Mesodermal cell (in vitro differentiated cells): ENCODE measurements at regions not wholly inside any gene's neighbourhood (a gene's known extent, or its start where the extent isn't known, plus 50 kb on each side); places are given as distances from the start of the nearest gene placed in this dataset.
A peak's percentile ranks its signal among the peaks of the same experiment; 100 is the strongest.

ENCODE experiments used
- H3K27ac ChIP-seq: 2 replicates; pipeline ENCODE4 v1.7.0; 2013; ENCODE audit warnings: mild to moderate bottlenecking, low read depth, low read length, moderate library complexity; ENCODE audit not compliant: severe bottlenecking
- H3K36me3 ChIP-seq: 2 replicates; pipeline ENCODE4 v1.7.1; 2013; ENCODE audit warnings: mild to moderate bottlenecking, low read length, moderate library complexity; ENCODE audit not compliant: control insufficient read depth, insufficient read depth
- H3K4me1 ChIP-seq: one replicate; pipeline ENCODE4 v1.7.1; 2013; ENCODE audit warnings: mild to moderate bottlenecking, low read length; ENCODE audit not compliant: insufficient read depth, control insufficient read depth, poor library complexity, severe bottlenecking
- H3K4me3 ChIP-seq: 2 replicates; pipeline ENCODE4 v1.7.0; 2013; ENCODE audit warnings: low read length, control low read depth, mild to moderate bottlenecking; ENCODE audit not compliant: insufficient read depth, poor library complexity, severe bottlenecking; ENCODE audit errors: extremely low read depth
- H3K9me3 ChIP-seq: 2 replicates; pipeline ENCODE4 v1.7.1; 2013; ENCODE audit warnings: mild to moderate bottlenecking, low read length, moderate library complexity; ENCODE audit not compliant: control insufficient read depth
- WGBS, 2 experiments: methylation state at CpG; one replicate each; pipeline ENCODE4 v1.1.5; 2013; ENCODE audit warnings: missing lambda C conversion rate in 2 of 2; ENCODE audit not compliant: insufficient coverage in 2 of 2; 5-methylcytosine and 5-hydroxymethylcytosine counted together

DNA sequence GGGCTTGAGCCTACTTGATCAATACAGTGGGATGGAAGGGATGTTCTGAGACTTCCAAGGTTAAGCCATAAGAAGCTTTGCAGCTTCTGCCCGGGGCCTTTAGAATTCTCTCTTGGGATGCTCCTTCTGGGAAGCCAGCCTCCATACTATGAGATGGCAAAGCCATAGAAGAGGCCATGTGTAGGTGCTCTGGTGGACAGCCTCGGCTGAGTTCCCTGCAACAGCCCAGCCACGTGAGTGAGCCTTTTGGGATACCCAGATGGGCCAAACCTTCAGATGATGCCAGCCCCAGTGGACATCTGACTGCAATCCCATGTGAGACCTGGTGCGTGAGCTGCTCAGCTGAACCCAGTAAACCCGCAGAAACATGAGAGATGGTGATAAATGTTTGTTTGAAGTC, 370.6 kb downstream of the RPS24 start:
- H3K36me3 ChIP-seq: no peaks in the 10 kb centered on the region
- no peak overlapping the region for H3K27ac ChIP-seq
- no peaks in the 10 kb centered on the region for H3K9me3 ChIP-seq
- H3K4me1 ChIP-seq: peaks cover 25% of the 10 kb centered on the region
- 94 to 96% methylated on average over 5 of the region's 5 CpGs for WGBS, 2 experiments
- no peak overlapping the region for H3K4me3 ChIP-seq

- WGBS, 2 experiments: 95 to 100% methylated on average over 4 of the region's 5 CpGs
- H3K4me1 ChIP-seq: peaks cover 25% of the 10 kb centered on the region
- H3K4me3 ChIP-seq: no peak overlapping the region
- no peaks in the 10 kb centered on the region for H3K36me3 ChIP-seq
- H3K27ac ChIP-seq: no peak overlapping the region
- H3K9me3 ChIP-seq: no peaks in the 10 kb centered on the region
These were observed 371.6 kb downstream of the RPS24 start for GRCh38 chr10:78405231-78405630.

- no peaks in the 10 kb centered on the region for H3K9me3 ChIP-seq
- H3K4me3 ChIP-seq: no peak overlapping the region
- peaks cover 25% of the 10 kb centered on the region for H3K4me1 ChIP-seq
- 95 to 100% methylated on average over 5 to 6 of the region's 6 CpGs for WGBS, 2 experiments
- no peak overlapping the region for H3K27ac ChIP-seq
- no peaks in the 10 kb centered on the region for H3K36me3 ChIP-seq
These were observed 372.1 kb downstream of the RPS24 start for GRCh38 chr10:78405736-78406135.

DNA sequence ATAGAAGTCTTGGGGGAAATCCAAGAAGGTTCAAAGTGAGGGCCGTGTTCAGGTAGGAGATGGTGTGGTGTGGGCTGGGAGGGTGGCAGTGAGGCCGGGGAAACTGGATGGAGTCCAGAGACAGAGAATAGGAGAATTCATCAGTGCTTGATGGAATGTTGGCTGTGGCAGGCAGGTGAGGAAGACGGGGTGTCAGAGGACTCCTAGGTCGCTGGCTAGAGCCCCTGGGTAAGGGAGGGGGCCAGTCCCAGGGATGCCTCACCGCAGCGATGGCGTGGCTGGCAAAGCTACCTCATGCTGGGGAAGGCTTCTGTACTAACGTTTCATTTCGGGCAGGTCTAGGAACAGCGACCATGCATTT, 373.0 kb downstream of the RPS24 start:
- H3K27ac ChIP-seq: no peak overlapping the region
- WGBS, 2 experiments: 29 to 34% methylated on average over 9 to 10 of the region's 10 CpGs
- no peaks in the 10 kb centered on the region for H3K36me3 ChIP-seq
- peak overlapping the region; percentile 51 for H3K4me3 ChIP-seq
- H3K9me3 ChIP-seq: no peaks in the 10 kb centered on the region
- H3K4me1 ChIP-seq: peaks cover 22% of the 10 kb centered on the region

- H3K4me1 ChIP-seq: peaks cover 17% of the 10 kb centered on the region
- peak overlapping the region; percentile 51 for H3K4me3 ChIP-seq
- no peaks in the 10 kb centered on the region for H3K36me3 ChIP-seq
- no peaks in the 10 kb centered on the region for H3K9me3 ChIP-seq
- 10 to 13% methylated on average over 13 to 15 of the region's 20 CpGs for WGBS, 2 experiments
- H3K27ac ChIP-seq: peak overlapping the region; percentile 95
These were observed 373.5 kb downstream of the RPS24 start for GRCh38 chr10:78407009-78407711.

DNA sequence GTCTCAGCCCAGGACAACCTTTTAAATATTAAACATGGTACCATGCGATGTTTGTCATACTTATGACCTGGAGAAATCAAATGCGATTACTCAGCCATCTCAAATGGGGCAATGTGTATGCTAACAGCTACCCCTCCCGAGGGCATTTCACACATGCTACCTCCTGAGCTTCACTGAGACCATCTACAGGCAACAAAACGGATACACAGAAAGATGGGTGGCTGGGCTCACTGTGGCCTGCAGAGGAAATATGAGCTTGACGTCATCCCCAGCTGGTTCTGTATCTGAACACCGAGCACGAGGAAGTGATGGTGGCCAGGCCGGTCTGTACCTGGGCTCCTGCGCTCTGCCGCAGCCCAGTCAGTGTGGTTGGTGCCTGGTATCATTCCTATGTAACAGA, 374.3 kb downstream of the RPS24 start:
- Histone ChIP-seq H3K9me3 (no peaks in the 10 kb centered on the region), H3K27ac (peak overlapping the region; percentile 95), H3K36me3 (no peaks in the 10 kb centered on the region), H3K4me1 (peaks cover 10% of the 10 kb centered on the region), H3K4me3 (no peak overlapping the region)
- 95% methylated on average over 10 of the region's 10 CpGs for WGBS, 2 experiments

DNA sequence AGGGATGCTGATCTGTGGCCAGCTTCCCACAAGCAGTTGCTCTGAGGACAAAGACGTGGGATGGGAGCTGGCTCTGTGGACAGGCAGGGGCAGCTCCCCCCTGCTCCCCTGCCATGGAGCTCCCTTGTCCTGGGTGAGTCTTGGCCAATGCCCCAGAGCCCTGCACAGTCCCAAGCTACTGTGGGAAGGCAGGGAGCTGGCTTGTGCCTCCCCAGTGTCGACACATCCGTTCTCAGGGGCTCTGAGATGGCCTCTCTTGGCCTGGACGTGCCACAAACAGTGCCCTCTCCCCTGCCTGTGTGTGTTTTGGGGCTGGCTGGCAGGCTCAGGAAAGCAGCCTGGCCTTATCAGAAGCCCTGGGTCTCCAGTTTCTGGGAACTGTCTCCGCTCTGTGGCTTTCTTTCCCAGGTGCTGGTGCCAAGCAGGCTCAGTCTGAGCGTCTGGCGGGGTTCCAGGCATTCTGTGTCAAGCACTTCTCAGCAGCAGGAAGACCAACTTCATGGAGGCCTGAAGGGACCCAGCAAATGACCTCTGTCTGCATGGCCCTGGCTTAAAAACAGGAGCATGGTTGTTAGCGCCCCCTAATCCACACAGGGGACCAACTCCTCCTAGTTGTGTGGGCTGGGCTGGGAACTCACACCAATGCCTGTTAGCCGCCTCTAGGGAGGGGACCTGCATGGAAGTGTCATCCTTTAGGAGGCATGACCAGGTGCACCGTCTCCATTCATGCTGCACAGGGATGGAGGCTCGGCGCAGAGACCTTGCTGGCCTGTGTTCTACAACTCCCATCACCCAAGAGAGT, 375.2 kb downstream of the RPS24 start:
- WGBS, 2 experiments: 87 to 90% methylated on average over 10 to 11 of the region's 12 CpGs
- H3K36me3 ChIP-seq: no peaks in the 10 kb centered on the region
- no peak overlapping the region for H3K27ac ChIP-seq
- H3K4me1 ChIP-seq: peaks cover 14% of the 10 kb centered on the region
- no peak overlapping the region for H3K4me3 ChIP-seq
- H3K9me3 ChIP-seq: no peaks in the 10 kb centered on the region

- Histone ChIP-seq H3K4me1 (peaks cover 13% of the 10 kb centered on the region), H3K9me3 (no peaks in the 10 kb centered on the region), H3K4me3 (no peak overlapping the region), H3K36me3 (no peaks in the 10 kb centered on the region), H3K27ac (no peak overlapping the region)
- WGBS, 2 experiments: 91 to 94% methylated on average over 12 to 14 of the region's 15 CpGs
These were observed 376.6 kb downstream of the RPS24 start for GRCh38 chr10:78410046-78410965.

DNA sequence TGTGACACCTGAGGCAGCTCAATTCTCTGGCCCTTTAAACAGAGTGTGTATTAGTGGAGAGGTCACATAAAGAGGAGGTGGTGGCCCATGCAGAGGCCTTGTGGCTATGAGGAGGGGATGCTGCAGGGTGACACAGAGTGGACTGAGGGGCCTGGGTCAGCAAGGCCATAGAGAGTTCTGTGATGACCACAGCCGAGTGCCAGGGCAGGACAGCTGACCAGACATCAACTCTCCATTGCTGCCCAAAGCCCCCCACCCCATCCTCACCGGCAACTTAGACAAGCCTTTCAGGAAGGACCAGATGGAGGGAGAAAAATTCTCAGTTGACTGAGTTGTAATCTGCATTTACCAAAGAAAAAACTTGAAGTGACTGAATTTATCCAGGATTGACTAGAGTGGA, 378.1 kb downstream of the RPS24 start:
- no peaks in the 10 kb centered on the region for H3K36me3 ChIP-seq
- no CpG with 5 or more reads among the region's 2 CpGs for WGBS, 2 experiments

DNA sequence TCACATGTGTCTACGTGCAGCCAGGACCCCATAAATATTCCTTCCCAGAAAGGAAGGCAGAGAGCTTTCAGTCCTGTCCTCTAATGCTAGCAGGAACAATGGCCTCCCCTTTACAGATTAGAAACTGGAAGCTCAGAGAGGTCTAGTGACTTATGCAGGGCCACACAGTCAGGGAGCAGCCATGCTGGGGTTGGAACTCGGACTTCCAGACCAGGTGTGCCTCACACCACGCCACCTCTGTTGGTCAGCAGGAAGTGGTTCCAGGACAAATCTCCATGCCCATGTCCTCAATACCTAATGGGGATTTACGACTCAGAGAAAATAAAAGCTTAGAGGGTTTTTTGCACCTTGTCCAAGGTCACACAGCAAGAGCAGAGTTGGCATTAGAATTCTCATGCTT, 378.9 kb downstream of the RPS24 start:
- Histone ChIP-seq H3K9me3 (no peaks in the 10 kb centered on the region), H3K27ac (no peak overlapping the region), H3K4me1 (peaks cover 9% of the 10 kb centered on the region), H3K36me3 (no peaks in the 10 kb centered on the region), H3K4me3 (no peak overlapping the region)
- WGBS, 2 experiments: 85 to 100% methylated on average over 3 to 4 of the region's 4 CpGs

More for the DNA sequence above, 378.1 kb downstream of the RPS24 start:
- no peak overlapping the region for H3K27ac ChIP-seq
- H3K4me3 ChIP-seq: no peak overlapping the region
- peaks cover 16% of the 10 kb centered on the region for H3K4me1 ChIP-seq
- H3K9me3 ChIP-seq: no peaks in the 10 kb centered on the region
